ENCODE measurements at regions not wholly inside any gene's neighbourhood (a gene's known extent, or its start where the extent isn't known, plus 50 kb on each side); places are given as distances from the start of the nearest gene placed in this dataset.

- no peak for DNase-seq
These were observed 370.2 kb upstream of the USP24 start for GRCh38 chr1:55585402-55585792.

GRCh38 chr1:55584526-55585401 lies 369.6 kb upstream of the USP24 start:
- peak; percentile 52 for DNase-seq

- no peak for DNase-seq
These were observed 366.9 kb upstream of the USP24 start for GRCh38 chr1:55582084-55582483.

- no peak for DNase-seq
These were observed 365.7 kb upstream of the USP24 start for GRCh38 chr1:55580845-55581332.

GRCh38 chr1:55579332-55580001 lies 364.3 kb upstream of the USP24 start:
- DNase-seq = no peak

GRCh38 chr1:55578646-55579045 lies 363.5 kb upstream of the USP24 start:
- DNase-seq = no peak

GRCh38 chr1:55575571-55576279 lies 360.6 kb upstream of the USP24 start:
- no peak for DNase-seq

- no peak for DNase-seq
These were observed 359.6 kb upstream of the USP24 start for GRCh38 chr1:55574691-55575225.

- DNase-seq = no peak
These were observed 357.9 kb upstream of the USP24 start for GRCh38 chr1:55572878-55573734.

- no peak for DNase-seq
These were observed 356.6 kb upstream of the USP24 start for GRCh38 chr1:55571767-55572166.

GRCh38 chr1:55569417-55569816 lies 354.3 kb upstream of the USP24 start:
- DNase-seq = no peak

GRCh38 chr1:55568732-55569131 lies 353.6 kb upstream of the USP24 start:
- DNase-seq = no peak

- no peak for DNase-seq
These were observed 345.1 kb upstream of the USP24 start for GRCh38 chr1:55560266-55560665.

GRCh38 chr1:55559842-55560241 lies 344.7 kb upstream of the USP24 start:
- no peak for DNase-seq

GRCh38 chr1:55559161-55559611 lies 344.0 kb upstream of the USP24 start:
- DNase-seq = no peak

- DNase-seq = no peak
These were observed 343.4 kb upstream of the USP24 start for GRCh38 chr1:55558515-55558914.

GRCh38 chr1:55555956-55556725 lies 341.0 kb upstream of the USP24 start:
- peak; percentile 41 for DNase-seq

- DNase-seq = no peak
These were observed 339.4 kb upstream of the USP24 start for GRCh38 chr1:55554611-55555010.

GRCh38 chr1:55552636-55553035 lies 337.5 kb upstream of the USP24 start:
- DNase-seq = no peak

GRCh38 chr1:55547405-55547804 lies 332.2 kb upstream of the USP24 start:
- DNase-seq = no peak

- no peak for DNase-seq
These were observed 331.4 kb upstream of the USP24 start for GRCh38 chr1:55546553-55546952.
